ENCODE measurements at regions not wholly inside any gene's neighbourhood (a gene's known extent, or its start where the extent isn't known, plus 50 kb on each side); places are given as distances from the start of the nearest gene placed in this dataset.

- DNase-seq (no peak), ATAC-seq (no peak)
- intact Hi-C loops (cut with DNase I; ENCODE audit: low total_unique reads), result no loop called here
- Histone ChIP-seq H3K9me3 (no peaks in the 10 kb centered on the region), H3K4me3 (no peak overlapping the region), H3K4me1 (no peaks in the 10 kb centered on the region), H3K27me3 (no peaks in the 10 kb centered on the region), H3K27ac (no peak overlapping the region), H3K36me3 (no peaks in the 10 kb centered on the region)
- TF ChIP-seq POLR2A (IDR thresholded peaks at IDR 0.05) (no peak), CTCF (IDR thresholded peaks at IDR 0.05 in 4 of 5, conservative IDR thresholded peaks at IDR 0.05 in 1 of 5) (no peak)
- in situ Hi-C loops (cut with MboI; ENCODE audit: low sequenced_read_pairs in 4 of 4), result no loop called here
Observed at GRCh38 chr18:46360866-46361265, 256.7 kb downstream of the HAUS1 start.

GRCh38 chr18:46362533-46362932 lies 258.3 kb downstream of the HAUS1 start:
- intact Hi-C loops (cut with DNase I; ENCODE audit: low total_unique reads), result no loop called here
- no peaks in the 10 kb centered on the region for H3K27me3 ChIP-seq
- in situ Hi-C loops (cut with MboI; ENCODE audit: low sequenced_read_pairs in 4 of 4), result no loop called here
- no peaks in the 10 kb centered on the region for H3K36me3 ChIP-seq
- H3K27ac ChIP-seq, result no peak overlapping the region
- no peak overlapping the region for H3K4me3 ChIP-seq
- no peak for DNase-seq
- ATAC-seq, result no peak
- H3K9me3 ChIP-seq, result no peaks in the 10 kb centered on the region
- no peaks in the 10 kb centered on the region for H3K4me1 ChIP-seq
- no peak for TF ChIP-seq POLR2A (IDR thresholded peaks at IDR 0.05)
- TF ChIP-seq CTCF (IDR thresholded peaks at IDR 0.05 in 4 of 5, conservative IDR thresholded peaks at IDR 0.05 in 1 of 5), result no peak

GRCh38 chr18:46364048-46364447 lies 259.9 kb downstream of the HAUS1 start:
- DNase-seq, result no peak
- intact Hi-C loops (cut with DNase I; ENCODE audit: low total_unique reads), result no loop called here
- H3K27me3 ChIP-seq, result no peaks in the 10 kb centered on the region
- H3K4me3 ChIP-seq, result no peak overlapping the region
- no peak overlapping the region for H3K27ac ChIP-seq
- no peaks in the 10 kb centered on the region for H3K36me3 ChIP-seq
- no peaks in the 10 kb centered on the region for H3K4me1 ChIP-seq
- H3K9me3 ChIP-seq, result no peaks in the 10 kb centered on the region
- in situ Hi-C loops (cut with MboI; ENCODE audit: low sequenced_read_pairs in 4 of 4), result no loop called here
- no peak for TF ChIP-seq CTCF (IDR thresholded peaks at IDR 0.05 in 4 of 5, conservative IDR thresholded peaks at IDR 0.05 in 1 of 5)
- TF ChIP-seq POLR2A (IDR thresholded peaks at IDR 0.05), result no peak
- ATAC-seq, result no peak

GRCh38 chr18:46366201-46366600 lies 262.0 kb downstream of the HAUS1 start:
- ATAC-seq (no peak), DNase-seq (no peak)
- Histone ChIP-seq H3K4me1 (no peaks in the 10 kb centered on the region), H3K36me3 (no peaks in the 10 kb centered on the region), H3K9me3 (no peaks in the 10 kb centered on the region), H3K4me3 (no peak overlapping the region), H3K27ac (no peak overlapping the region), H3K27me3 (no peaks in the 10 kb centered on the region)
- intact Hi-C loops (cut with DNase I; ENCODE audit: low total_unique reads) (no loop called here), in situ Hi-C loops (cut with MboI; ENCODE audit: low sequenced_read_pairs in 4 of 4) (no loop called here)
- no peak for TF ChIP-seq POLR2A (IDR thresholded peaks at IDR 0.05)
- TF ChIP-seq CTCF (IDR thresholded peaks at IDR 0.05 in 4 of 5, conservative IDR thresholded peaks at IDR 0.05 in 1 of 5), result no peak

GRCh38 chr18:46366751-46367376 lies 262.7 kb downstream of the HAUS1 start:
- in situ Hi-C loops (cut with MboI; ENCODE audit: low sequenced_read_pairs in 4 of 4), result no loop called here
- DNase-seq (no peak), ATAC-seq (no peak)
- no peaks in the 10 kb centered on the region for H3K4me1 ChIP-seq
- TF ChIP-seq CTCF (IDR thresholded peaks at IDR 0.05 in 4 of 5, conservative IDR thresholded peaks at IDR 0.05 in 1 of 5), result no peak
- TF ChIP-seq POLR2A (IDR thresholded peaks at IDR 0.05), result no peak
- H3K27me3 ChIP-seq, result no peaks in the 10 kb centered on the region
- H3K4me3 ChIP-seq, result no peak overlapping the region
- no peaks in the 10 kb centered on the region for H3K9me3 ChIP-seq
- no peak overlapping the region for H3K27ac ChIP-seq
- intact Hi-C loops (cut with DNase I; ENCODE audit: low total_unique reads), result no loop called here
- no peaks in the 10 kb centered on the region for H3K36me3 ChIP-seq
